ENCODE measurements at regions not wholly inside any gene's neighbourhood (a gene's known extent, or its start where the extent isn't known, plus 50 kb on each side); places are given as distances from the start of the nearest gene placed in this dataset.

GRCh38 chr4:127311371-127311770 lies 321.4 kb upstream of the INTU start:
- TF ChIP-seq TMF1 (CRISPR knock-in tag; IDR thresholded peaks at IDR 0.05; ENCODE audit: low read depth) (no peak), POLR2AphosphoS5 (IDR thresholded peaks at IDR 0.05; ENCODE audit: low read depth, low read length) (no peak), YEATS4 (CRISPR knock-in tag; IDR thresholded peaks at IDR 0.05; ENCODE audit: borderline replicate concordance) (no peak), ZNF704 (CRISPR knock-in tag; IDR thresholded peaks at IDR 0.05; ENCODE audit: borderline replicate concordance) (no peak), ZNF431 (CRISPR knock-in tag; IDR thresholded peaks at IDR 0.05; ENCODE audit: borderline replicate concordance, low read depth) (no peak), SATB2 (CRISPR knock-in tag; IDR thresholded peaks at IDR 0.05) (no peak), SIN3A (IDR thresholded peaks at IDR 0.05; ENCODE audit: borderline replicate concordance, low read depth, low read length) (no peak), ZNF362 (CRISPR knock-in tag; IDR thresholded peaks at IDR 0.05; ENCODE audit: borderline replicate concordance) (no peak), FOXK2 (IDR thresholded peaks at IDR 0.05) (no peak), GTF2F1 (IDR thresholded peaks at IDR 0.05; ENCODE audit: low read length) (no peak)
